Osteocyte (in vitro differentiated cells): ENCODE measurements at regions not wholly inside any gene's neighbourhood (a gene's known extent, or its start where the extent isn't known, plus 50 kb on each side); places are given as distances from the start of the nearest gene placed in this dataset.

Experiments used
- DNase-seq: peaks from one replicate; pipeline ENCODE4 v3.0.0; 2021; ENCODE audit warnings: mixed read lengths; ENCODE audit not compliant: unreplicated experiment; ENCODE audit errors: extremely low spot score
- H3K27ac Mint-ChIP-seq: one replicate; pipeline ENCODE4 v1.8.0; 2021; ENCODE audit warnings: mild to moderate bottlenecking, mixed read lengths; ENCODE audit not compliant: unreplicated experiment
- H3K27me3 Mint-ChIP-seq: one replicate; pipeline ENCODE4 v1.8.0; 2021; ENCODE audit warnings: mixed read lengths; ENCODE audit not compliant: unreplicated experiment
- H3K36me3 Mint-ChIP-seq: one replicate; pipeline ENCODE4 v1.8.0; 2021; ENCODE audit warnings: mixed read lengths; ENCODE audit not compliant: unreplicated experiment
- H3K4me1 Mint-ChIP-seq: one replicate; pipeline ENCODE4 v1.8.0; 2021; ENCODE audit warnings: mixed read lengths; ENCODE audit not compliant: unreplicated experiment
- H3K4me3 Mint-ChIP-seq: one replicate; pipeline ENCODE4 v1.8.0; 2021; ENCODE audit warnings: mild to moderate bottlenecking, moderate library complexity, mixed read lengths; ENCODE audit not compliant: unreplicated experiment
- H3K9me3 Mint-ChIP-seq: one replicate; pipeline ENCODE4 v1.8.0; 2021; ENCODE audit warnings: mixed read lengths; ENCODE audit not compliant: unreplicated experiment
- CTCF ChIP-seq: fragments of 200-600 bp; sonication (generic); IDR thresholded peaks from 2 replicates; pipeline ENCODE4 v1.5.0; 2021; ENCODE audit warnings: antibody characterized with exemption, mild to moderate bottlenecking, moderate library complexity

- Mint-ChIP-seq H3K27me3 (peaks cover 23% of the 10 kb centered on the region), H3K27ac (no peak overlapping the region), H3K36me3 (no peaks in the 10 kb centered on the region), H3K9me3 (no peaks in the 10 kb centered on the region), H3K4me3 (no peak overlapping the region), H3K4me1 (no peaks in the 10 kb centered on the region)
- peak; percentile 56 for DNase-seq
- no peak for TF ChIP-seq CTCF
Measured at GRCh38 chr22:22712666-22713365, 68.4 kb downstream of the GGTLC2 start.

- peaks cover 22% of the 10 kb centered on the region for H3K27me3 Mint-ChIP-seq
- TF ChIP-seq CTCF: no peak
- no peak overlapping the region for H3K4me3 Mint-ChIP-seq
Measured at GRCh38 chr22:22713416-22713815, 69.0 kb downstream of the GGTLC2 start.

GRCh38 chr22:22714600-22715335, 70.4 kb downstream of the GGTLC2 start:
- peaks cover 26% of the 10 kb centered on the region for H3K27me3 Mint-ChIP-seq
- no peaks in the 10 kb centered on the region for H3K4me1 Mint-ChIP-seq
- H3K9me3 Mint-ChIP-seq: no peaks in the 10 kb centered on the region

More at GRCh38 chr22:22713416-22713815, 69.0 kb downstream of the GGTLC2 start:
- Mint-ChIP-seq H3K9me3 (no peaks in the 10 kb centered on the region), H3K4me1 (no peaks in the 10 kb centered on the region), H3K27ac (no peak overlapping the region), H3K36me3 (no peaks in the 10 kb centered on the region)
- DNase-seq: peak; percentile 32

GRCh38 chr22:22716136-22716665, 71.8 kb downstream of the GGTLC2 start:
- H3K36me3 Mint-ChIP-seq: no peaks in the 10 kb centered on the region
- no peaks in the 10 kb centered on the region for H3K9me3 Mint-ChIP-seq
- no peak for TF ChIP-seq CTCF
- H3K27me3 Mint-ChIP-seq: peaks cover 26% of the 10 kb centered on the region
- H3K4me3 Mint-ChIP-seq: no peak overlapping the region
- DNase-seq: peak; percentile 49
- no peak overlapping the region for H3K27ac Mint-ChIP-seq
- no peaks in the 10 kb centered on the region for H3K4me1 Mint-ChIP-seq

More at GRCh38 chr22:22714600-22715335, 70.4 kb downstream of the GGTLC2 start:
- Mint-ChIP-seq H3K4me3 (no peak overlapping the region), H3K36me3 (no peaks in the 10 kb centered on the region), H3K27ac (no peak overlapping the region)
- TF ChIP-seq CTCF: no peak
- peak; percentile 56 for DNase-seq

- TF ChIP-seq CTCF: no peak
- Mint-ChIP-seq H3K27ac (no peak overlapping the region), H3K4me3 (no peak overlapping the region), H3K9me3 (no peaks in the 10 kb centered on the region), H3K27me3 (peaks cover 36% of the 10 kb centered on the region), H3K4me1 (no peaks in the 10 kb centered on the region), H3K36me3 (no peaks in the 10 kb centered on the region)
- no peak for DNase-seq
Measured at GRCh38 chr22:22717664-22718063, 73.2 kb downstream of the GGTLC2 start.
